NCI-H2107 (cell line): ENCODE measurements at regions not wholly inside any gene's neighbourhood (a gene's known extent, or its start where the extent isn't known, plus 50 kb on each side); places are given as distances from the start of the nearest gene placed in this dataset.

Source experiments
- DNase-seq: peaks from one replicate; lab custom pipeline; 2025; lab: John Stamatoyannopoulos, UW

- DNase-seq = no peak
These were observed 92.7 kb upstream of the ST6GAL2 start for GRCh38 chr2:106978647-106979046.

- no peak for DNase-seq
These were observed 95.5 kb upstream of the ST6GAL2 start for GRCh38 chr2:106981491-106981890.

GRCh38 chr2:106982350-106982749 is 96.4 kb upstream of the ST6GAL2 start:
- no peak for DNase-seq

- no peak for DNase-seq
These were observed 97.3 kb upstream of the ST6GAL2 start for GRCh38 chr2:106983305-106983704.

DNA sequence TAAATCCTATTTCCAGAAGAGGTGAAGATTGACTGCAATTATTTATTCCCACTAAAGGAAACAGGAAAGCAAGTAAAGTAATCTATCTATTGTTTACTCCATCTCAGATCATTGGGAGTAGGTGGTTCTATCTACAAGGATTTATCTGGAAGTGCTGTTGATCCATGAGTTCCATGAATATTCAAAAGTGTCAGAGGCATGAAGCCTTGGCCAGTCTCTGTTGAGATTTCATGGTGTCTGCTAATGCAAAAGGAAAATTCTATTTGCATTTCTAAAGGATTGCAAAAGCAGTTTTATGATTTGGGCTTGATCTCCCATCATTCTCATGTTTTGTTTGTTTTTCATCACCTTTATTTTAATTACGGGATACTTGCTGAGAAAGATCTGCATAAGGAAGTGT is 102.4 kb upstream of the ST6GAL2 start:
- no peak for DNase-seq

- no peak for DNase-seq
These were observed 104.3 kb upstream of the ST6GAL2 start for GRCh38 chr2:106990297-106990696.

GRCh38 chr2:106991866-106992265 is 105.9 kb upstream of the ST6GAL2 start:
- DNase-seq = no peak

- DNase-seq = no peak
These were observed 109.6 kb upstream of the ST6GAL2 start for GRCh38 chr2:106995556-106995955.

GRCh38 chr2:106996171-106996769 is 110.3 kb upstream of the ST6GAL2 start:
- no peak for DNase-seq

DNA sequence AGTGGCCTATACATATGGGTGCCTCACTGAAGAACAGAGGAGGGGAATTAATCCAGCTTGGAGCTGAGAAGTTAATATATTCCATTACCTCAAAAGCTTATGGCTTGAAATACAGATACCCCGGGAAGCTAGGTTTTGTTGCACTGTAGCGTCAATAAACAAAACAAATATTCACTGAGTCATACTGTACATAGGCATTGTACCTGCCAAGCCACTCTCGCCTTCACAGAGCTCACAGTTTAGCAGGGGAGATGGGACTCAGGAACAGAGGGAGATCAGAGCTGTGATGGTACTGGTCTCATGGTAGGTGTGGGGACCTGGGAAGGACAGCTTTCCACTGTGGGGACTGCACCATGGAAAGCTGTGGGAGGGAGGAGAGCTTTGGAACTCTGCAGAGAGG is 111.2 kb upstream of the ST6GAL2 start:
- DNase-seq = no peak

GRCh38 chr2:107001062-107001461 is 115.1 kb upstream of the ST6GAL2 start:
- no peak for DNase-seq

DNA sequence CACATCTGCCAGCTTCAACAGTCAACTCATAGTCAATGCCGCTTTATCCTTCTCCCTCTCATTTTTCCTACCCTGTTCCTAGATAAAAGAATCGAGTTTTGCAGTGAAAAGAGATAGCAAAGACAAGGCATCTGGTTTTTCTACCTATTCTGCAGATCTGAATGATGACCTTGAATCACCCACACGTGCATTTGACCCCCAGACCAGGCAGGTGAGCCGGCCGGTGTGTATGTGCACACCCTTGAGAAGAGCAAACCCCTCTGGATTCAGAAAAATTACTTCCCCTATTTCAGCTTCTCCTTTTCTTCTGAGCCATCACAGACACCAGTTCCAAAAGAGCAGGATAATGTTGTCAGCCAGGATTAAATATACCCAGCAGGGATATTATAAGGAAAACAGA is 115.6 kb upstream of the ST6GAL2 start:
- no peak for DNase-seq

GRCh38 chr2:107001964-107002696 is 116.2 kb upstream of the ST6GAL2 start:
- DNase-seq = no peak

DNA sequence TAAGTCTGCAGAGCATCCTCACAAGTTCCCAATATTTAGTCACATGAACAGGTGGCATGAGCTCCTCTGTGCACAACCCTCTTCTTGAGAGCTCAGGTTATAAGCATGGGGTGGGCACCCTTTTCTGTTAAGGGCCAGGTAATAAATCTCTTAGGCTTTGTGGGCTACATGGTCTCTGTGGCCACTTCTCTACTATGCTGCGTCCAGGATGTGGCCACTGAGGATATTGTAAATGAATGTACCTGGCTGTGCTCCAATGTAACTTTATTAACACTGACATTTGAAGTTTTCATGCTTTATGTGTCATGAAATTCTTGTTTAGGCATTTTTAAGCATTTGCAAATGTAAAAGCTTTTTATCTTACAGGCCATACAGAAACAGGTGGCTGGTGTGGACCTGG is 116.8 kb upstream of the ST6GAL2 start:
- no peak for DNase-seq

DNA sequence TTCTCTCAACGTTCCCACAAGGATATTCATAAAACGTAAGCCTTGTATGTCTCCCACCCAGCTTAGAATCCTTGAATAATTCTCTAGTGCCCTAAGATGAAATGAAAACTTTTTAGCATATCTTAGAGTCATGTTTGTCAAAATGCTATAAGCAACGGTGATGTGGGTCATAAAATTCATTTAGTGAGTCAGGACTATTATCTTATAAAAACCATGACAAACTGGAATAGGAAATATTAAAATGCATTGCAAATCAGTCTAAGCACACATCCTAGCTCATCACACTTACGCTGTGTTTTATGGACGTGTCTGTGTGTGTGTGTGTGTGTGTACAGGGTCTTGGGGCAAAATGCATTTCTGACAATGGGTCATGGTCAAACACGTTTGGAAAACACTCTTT is 119.9 kb upstream of the ST6GAL2 start:
- DNase-seq = no peak

DNA sequence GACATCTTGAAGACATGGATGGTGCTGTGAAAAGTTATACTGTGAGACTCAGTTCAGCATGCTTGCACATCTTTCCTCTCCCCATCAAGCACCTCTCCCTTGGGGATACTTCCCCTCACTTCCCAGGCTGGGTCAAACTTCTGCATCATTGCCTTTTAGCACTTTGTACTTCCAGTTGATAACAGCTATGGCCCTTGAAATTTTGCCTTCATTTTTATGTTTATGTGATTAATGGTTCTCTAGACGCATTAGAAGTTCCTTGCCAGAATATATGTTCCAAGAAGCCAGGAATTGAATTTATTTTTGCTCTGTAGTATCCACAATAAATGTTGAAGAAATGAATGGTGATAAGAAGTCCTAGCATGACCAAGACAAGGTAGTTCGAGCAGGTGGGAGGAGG is 120.9 kb upstream of the ST6GAL2 start:
- DNase-seq = no peak

DNA sequence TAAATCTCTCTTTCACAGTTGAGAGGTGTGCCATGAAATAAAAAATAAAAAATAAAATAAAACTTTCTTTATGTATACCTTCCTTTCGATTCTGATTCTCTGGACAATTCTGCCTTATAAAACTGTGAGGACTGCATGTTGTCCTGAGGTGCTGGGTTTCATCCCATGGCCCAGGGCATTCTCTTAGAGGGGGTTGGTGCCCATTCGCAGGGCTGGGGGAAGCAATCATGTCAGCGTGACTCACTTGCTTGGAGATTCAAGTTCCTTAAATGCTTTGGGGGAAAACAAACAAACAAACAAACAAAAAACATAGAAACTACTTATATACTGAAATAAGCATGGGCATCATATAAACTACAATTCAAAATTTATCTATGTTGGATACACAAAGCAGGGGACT is 122.0 kb upstream of the ST6GAL2 start:
- no peak for DNase-seq

GRCh38 chr2:107008843-107009242 is 122.9 kb upstream of the ST6GAL2 start:
- no peak for DNase-seq

GRCh38 chr2:107009275-107009674 is 123.3 kb upstream of the ST6GAL2 start:
- no peak for DNase-seq

GRCh38 chr2:107012714-107013306 is 126.8 kb upstream of the ST6GAL2 start:
- no peak for DNase-seq

DNA sequence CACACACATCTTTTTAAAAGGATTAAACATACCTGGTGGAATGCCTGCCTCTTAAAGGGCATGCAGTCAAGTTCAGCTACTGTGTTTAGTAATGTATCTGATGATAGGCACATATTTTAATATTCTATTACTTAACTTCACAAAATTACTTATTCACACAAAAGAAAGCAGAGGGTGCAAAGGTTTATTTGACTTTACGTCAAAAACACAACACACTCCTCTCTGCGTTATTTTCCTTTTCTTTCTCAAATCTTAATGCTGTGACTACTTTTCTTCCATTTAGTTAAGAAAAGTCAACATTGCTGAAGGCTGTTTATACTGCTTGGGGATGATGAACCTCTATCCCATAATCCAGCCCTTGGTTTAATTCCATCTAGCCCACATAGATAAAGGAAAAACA is 127.9 kb upstream of the ST6GAL2 start:
- no peak for DNase-seq

GRCh38 chr2:107018366-107018765 is 132.4 kb upstream of the ST6GAL2 start:
- no peak for DNase-seq

DNA sequence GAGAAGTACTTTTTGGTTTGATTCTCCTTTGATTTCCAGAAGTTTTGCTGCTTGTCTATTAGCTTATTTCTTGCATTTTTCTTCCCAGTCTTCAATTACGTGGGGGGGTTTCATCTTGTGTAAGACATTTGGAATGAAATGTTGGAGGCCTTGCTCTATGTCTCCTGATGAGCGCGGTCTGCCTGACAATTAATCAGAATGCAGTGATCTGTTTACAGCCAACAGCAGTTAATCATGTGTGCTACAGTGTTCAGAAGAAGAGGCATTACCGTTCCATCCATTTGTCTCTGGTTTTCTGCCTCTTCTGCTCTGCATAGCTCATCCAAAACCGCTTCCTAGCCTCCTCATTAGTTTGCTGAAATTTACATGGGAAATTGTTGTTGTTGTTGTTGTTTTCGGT is 134.4 kb upstream of the ST6GAL2 start:
- no peak for DNase-seq

- no peak for DNase-seq
These were observed 138.3 kb upstream of the ST6GAL2 start for GRCh38 chr2:107024269-107024668.
